Mucosa of gallbladder (tissue), 1 donor: ENCODE measurements at regions not wholly inside any gene's neighbourhood (a gene's known extent, or its start where the extent isn't known, plus 50 kb on each side); places are given as distances from the start of the nearest gene placed in this dataset.

Source experiments
- DNase-seq: peaks from one replicate; pipeline ENCODE4 v3.0.0-alpha.2; 2020; ENCODE audit warnings: low spot score
- donor health status: DM: no; HTN: no; CAD: no.

- DNase-seq, result no peak
These were observed 193.0 kb upstream of the TSHZ2 start for GRCh38 chr20:52779125-52779524.

DNA sequence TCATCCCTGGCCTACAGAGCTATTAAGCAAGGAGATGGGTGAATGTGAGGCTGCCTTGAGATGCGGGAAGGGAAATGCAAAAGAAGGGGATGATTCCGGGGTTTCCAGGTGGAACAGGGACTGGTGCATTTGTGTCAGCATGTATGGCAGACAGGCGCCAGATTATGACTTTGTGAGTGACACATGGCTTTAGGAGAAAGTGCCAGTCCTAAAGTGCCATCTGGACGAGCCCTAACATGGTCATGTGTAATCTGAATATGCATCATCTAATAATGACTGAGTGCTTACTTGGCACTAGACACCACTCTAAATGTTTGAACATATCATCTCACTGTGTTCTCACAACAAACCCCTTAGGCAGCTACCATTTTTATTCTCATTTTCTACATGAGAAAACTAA is 195.0 kb upstream of the TSHZ2 start:
- DNase-seq, result no peak

GRCh38 chr20:52775786-52776185 is 196.4 kb upstream of the TSHZ2 start:
- no peak for DNase-seq

GRCh38 chr20:52768694-52769093 is 203.5 kb upstream of the TSHZ2 start:
- DNase-seq, result no peak

DNA sequence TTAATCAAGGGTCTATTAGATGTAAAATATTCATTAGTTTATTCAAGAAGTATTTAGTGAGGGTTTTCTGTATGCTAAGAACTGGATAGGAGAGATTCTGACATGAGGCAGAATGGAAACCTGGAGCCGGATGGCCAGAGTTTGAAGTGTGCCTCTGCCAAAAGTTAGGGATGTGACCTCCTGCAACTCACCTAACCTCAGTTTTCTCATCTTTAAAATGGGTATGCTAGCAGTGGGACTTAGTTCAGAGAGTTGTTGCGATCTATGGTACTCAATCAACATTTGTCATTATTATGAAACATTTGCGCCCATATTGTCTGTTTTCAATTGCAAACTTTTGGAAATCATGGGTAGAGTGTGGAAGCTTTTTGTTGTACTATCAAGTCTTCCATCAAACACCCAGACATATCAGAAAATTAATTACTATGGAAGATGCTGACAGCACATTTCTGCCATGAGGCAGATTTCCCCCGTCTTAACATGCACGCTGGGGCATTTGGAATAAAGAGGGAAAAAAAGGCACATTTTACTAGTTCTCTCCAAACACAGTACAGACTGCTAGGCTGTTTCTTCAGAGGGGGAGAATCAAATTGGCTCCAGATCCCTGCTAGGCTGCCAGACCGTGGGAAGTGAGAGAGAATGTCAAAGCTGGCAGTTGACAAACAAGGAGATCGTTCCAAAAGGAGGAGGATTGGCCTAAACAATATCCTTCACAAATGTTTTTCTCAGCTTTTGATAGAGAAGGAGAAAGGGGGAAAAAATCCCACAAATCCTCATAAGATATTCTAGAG is 205.3 kb upstream of the TSHZ2 start:
- no peak for DNase-seq

DNA sequence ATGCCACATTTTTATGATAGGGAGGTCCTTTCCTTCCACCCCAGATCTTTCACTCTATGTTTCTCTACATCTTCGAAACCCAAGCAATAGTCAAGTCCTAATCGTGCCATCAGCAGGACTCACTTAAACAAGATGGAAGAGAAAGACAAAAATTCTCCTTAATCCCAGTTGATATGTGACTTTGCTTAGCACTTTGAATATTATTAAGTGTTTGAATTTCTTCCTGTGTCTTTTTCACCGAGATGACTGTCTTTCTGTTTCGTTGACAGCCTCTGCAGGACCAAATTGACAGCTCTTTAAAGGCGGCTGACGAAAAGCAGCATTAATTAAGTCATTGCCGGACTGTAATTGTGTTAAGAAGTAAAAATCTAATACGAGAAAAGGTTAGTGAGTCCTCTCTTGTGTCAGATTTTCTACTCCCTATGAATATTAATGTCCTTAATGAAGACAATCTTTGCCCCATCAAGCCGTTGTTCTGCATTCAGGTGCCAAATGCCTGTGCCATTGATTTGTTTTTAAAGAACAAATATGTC is 208.8 kb upstream of the TSHZ2 start:
- no peak for DNase-seq

DNA sequence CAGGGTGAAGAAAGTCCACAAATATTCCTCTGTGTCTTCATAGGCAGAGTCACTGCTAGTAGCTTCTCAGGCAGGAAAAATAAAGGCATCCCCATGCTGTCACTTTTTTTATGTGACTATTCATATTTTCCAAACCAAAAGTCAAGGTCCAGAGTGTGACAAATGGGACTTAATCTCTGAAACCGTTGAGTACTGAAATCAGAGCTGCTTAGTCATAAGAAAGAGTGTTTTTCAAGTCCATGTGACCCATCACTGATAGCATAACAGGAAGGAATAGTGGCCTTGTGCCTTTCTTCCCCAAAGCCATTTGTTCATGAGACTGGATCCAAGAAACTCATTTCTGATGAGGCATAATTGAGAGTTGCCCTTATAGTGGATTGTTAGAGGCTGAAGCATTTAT is 210.3 kb upstream of the TSHZ2 start:
- DNase-seq, result no peak

DNA sequence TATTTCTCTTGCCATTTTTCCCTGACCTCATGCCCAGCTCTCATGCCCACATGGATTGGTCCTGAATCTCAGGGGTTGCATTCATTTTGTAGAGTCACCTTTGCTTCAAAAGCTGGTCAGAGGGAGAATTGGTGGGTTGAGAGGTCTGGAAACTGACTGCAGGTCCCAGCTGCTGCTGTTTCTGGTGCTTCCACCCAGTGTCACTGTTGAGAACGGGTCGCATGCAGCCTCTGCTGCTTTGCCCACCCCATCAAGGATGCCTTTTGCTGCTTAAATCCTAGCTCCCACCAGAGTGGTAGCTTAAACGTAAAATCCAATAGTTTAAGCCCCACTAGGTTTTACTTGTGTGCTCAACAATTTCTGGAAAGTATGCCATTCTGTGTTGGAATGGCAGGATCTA is 211.4 kb upstream of the TSHZ2 start:
- DNase-seq, result no peak

- no peak for DNase-seq
These were observed 214.7 kb upstream of the TSHZ2 start for GRCh38 chr20:52757411-52757810.

GRCh38 chr20:52755744-52756143 is 216.4 kb upstream of the TSHZ2 start:
- DNase-seq, result no peak

GRCh38 chr20:52754366-52754765 is 217.8 kb upstream of the TSHZ2 start:
- DNase-seq, result no peak

DNA sequence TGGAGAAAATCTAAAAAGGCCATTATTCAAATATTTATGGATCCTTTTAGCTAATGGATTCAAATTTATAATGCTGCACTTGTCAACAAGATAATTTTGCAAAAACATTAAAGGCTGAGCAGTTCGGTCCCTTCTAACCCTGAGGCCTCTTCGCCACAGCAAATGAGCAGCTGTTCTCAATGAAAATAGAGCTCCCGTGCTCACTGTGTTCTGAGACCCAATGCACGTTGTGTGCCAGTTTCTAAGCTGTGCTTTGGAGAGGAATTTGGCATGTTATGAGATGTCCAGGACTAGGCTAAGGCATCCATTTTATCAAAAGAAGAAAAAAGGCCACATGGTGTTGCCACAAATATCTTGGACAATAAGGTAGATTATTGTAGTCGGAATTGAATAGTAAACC is 220.1 kb upstream of the TSHZ2 start:
- no peak for DNase-seq

DNA sequence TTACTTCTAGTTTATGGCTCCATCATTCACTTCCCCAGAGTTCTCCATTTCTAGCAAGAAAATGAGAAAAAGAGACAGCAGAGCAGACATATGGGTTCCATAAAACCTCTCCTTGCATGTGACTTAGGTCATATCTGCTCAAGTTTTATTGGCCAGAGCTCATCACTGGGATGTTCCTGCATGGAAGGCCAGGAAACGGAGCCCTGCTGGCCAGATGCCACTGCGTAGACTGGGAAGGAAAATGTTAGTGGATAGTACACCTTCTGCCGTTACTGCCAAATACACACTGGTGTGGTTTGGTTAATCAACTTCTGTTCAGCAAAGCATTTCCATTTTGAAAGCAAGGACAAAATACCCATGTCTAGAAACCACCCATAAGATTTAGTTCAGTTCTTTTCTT is 220.6 kb upstream of the TSHZ2 start:
- DNase-seq, result no peak

GRCh38 chr20:52749938-52750337 is 222.2 kb upstream of the TSHZ2 start:
- no peak for DNase-seq

- DNase-seq, result no peak
These were observed 223.2 kb upstream of the TSHZ2 start for GRCh38 chr20:52748990-52749389.

DNA sequence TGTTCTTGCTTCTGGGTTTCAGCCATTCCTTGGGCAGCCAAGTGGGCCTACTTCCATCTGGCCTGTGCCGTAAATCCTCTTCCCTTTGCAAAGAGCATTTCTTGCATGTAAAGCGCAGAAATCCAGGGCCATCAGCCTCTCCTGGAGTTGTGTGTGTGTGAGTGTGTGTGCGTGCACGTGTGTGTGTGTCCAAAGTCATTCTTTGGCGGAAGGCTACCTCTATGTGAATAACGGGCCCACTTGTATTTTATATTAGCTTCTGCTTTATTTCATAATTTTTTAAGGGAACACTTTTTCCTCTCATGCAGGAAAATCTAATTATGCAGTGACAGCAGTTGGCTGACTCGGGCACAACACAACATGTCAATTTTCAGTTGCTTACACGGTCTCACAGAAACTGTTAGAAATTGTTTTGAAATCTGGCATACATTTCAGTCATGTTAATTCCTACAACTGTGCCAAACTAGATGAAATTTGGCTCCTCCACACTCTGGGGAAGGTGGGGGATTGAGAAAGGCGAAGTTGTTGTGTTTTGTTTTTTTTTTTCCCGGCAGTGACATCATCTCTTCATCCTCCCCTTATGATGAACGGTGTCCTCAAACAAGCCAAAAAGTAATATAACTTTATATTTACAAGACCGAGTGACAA is 223.7 kb upstream of the TSHZ2 start:
- no peak for DNase-seq

DNA sequence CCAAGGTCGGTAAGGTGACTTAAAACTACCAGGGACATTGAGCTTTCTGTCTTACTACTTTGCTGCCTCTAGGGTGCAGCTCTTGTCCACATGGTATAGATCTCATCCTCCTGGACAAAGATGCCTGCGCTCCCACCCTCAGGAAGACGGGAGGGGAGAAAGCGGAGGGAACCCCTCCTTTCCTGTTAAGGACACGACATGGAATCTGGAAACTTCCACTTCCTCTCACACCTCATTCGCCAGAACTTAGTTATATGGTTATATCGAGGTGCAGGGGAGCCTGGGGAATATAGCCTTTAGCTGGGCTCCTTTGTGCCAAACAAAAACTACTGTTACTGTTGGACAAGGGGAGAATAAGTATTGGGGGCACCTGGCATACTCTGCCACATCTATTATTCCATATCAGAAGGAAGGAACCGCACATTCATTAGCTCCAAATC is 224.3 kb upstream of the TSHZ2 start:
- DNase-seq, result no peak

- DNase-seq, result no peak
These were observed 225.4 kb upstream of the TSHZ2 start for GRCh38 chr20:52746770-52747169.

DNA sequence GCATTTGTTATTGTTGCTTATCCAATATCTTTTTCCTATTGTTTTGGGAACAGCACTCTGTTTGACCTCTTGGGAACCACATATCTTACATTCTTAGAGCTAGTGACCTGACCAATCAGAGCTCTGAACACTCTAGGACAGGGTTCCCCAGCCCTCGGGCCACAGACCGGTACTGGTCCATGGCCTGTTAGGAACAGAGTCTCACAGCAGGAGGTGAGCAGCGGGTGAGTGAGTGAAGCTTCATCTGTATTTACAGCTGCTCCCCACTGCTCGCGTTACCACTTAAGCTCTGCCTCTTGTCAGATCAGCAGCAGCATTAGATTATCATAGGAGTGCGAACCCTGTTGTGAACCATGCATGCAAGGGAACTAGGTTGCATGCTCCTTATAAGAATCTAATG is 226.0 kb upstream of the TSHZ2 start:
- DNase-seq, result no peak

DNA sequence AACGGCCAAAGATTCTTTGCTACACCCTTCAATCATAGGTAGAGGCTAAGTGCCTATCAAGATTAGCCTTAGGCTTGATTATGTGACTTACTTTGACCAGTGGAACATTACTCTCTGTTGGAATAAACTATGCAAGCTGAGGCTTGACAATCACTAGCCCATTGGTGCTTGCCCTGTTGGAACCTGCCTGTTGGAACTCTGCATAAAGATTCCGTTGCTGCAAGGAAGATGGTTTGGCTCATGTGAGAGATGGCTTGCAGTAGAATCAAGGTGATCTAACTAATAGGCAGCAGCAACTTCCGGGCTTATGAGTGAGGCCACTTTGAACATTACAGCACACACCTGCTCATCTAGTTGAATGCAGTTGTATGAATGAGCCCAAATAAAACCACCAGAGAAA is 227.7 kb upstream of the TSHZ2 start:
- no peak for DNase-seq

DNA sequence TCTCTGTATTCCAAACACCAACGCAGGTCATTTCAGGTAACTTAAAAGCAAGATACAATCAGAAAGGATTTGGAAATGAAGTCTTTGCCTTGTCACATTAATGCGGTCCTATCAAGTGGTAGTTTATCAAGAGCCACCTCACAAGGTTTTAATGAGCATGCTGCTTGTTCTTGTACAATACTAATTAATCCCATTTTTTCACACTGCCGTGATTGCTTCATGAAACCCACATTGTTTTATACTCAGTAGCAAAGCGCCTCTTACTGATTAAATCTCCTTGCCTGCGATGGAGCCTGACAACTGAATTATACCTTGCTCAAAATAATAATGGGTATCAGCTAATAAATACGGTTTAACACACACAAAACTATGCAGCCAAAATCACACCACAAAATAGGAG is 234.1 kb upstream of the TSHZ2 start:
- DNase-seq, result no peak

- no peak for DNase-seq
These were observed 235.7 kb upstream of the TSHZ2 start for GRCh38 chr20:52736507-52736906.

GRCh38 chr20:52731093-52731492 is 241.1 kb upstream of the TSHZ2 start:
- peak; percentile 73 for DNase-seq
